Right kidney (tissue), 1 donor: ENCODE measurements at regions not wholly inside any gene's neighbourhood (a gene's known extent, or its start where the extent isn't known, plus 50 kb on each side); places are given as distances from the start of the nearest gene placed in this dataset.

Experiments used
- DNase-seq: peaks from one replicate; pipeline ENCODE4 v3.0.0-alpha.2; 2016

GRCh38 chr9:96087669-96088299 lies 212.3 kb downstream of the ERCC6L2 start:
- peak; percentile 66 for DNase-seq

GRCh38 chr9:96086936-96087571 lies 211.6 kb downstream of the ERCC6L2 start:
- DNase-seq, result no peak

DNA sequence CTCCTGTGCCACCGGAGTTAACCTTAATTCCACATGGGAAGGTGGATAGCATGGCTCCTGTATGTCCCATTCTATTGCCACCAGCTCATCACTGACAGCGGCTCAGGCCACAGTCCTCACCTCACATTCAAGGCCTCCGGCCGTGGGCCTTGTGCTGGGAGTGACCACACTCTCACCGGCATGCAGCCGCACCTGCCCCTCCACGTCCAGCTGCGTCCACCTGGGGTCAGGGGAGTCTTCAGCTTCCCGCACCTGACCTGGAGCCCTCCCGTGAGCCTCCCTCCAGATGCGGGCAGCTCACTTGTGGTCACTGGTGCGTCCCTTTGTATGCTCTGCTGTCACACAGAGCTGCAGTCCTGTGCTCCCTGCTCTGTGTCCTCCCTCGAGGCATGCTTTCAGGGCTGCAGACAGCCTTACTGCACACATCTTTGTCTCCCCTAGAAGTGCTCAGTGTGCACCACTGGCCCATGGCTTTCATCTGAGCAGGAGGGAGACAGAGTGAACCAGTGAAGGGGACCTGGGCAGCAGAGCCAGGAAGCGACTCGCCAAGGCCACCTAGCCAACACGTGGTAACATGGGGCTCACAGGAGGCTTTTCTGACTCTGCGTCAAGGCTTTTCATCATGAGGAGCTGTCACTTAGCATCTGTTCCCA lies 210.1 kb downstream of the ERCC6L2 start:
- DNase-seq, result peak; percentile 49

DNA sequence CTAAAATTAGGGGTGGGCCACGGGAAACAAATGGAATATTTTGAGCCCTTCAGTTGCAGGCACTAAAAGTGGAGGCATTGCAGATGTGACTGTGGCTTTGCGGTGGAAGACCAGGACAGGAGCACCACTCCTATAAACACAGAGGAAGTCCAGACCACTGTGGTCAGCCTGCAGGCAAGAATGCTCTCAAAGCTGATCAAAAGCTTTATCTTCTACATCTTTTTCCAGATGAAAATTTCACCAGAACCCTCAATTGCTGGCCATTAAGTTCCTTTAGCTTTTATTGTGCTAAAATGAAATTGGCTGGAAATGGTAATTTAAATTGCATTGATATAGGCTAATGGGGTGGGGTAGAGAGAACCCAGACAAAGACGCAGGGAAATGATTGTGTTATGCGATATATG lies 208.8 kb downstream of the ERCC6L2 start:
- no peak for DNase-seq

GRCh38 chr9:96082516-96083232 lies 207.2 kb downstream of the ERCC6L2 start:
- DNase-seq, result no peak

DNA sequence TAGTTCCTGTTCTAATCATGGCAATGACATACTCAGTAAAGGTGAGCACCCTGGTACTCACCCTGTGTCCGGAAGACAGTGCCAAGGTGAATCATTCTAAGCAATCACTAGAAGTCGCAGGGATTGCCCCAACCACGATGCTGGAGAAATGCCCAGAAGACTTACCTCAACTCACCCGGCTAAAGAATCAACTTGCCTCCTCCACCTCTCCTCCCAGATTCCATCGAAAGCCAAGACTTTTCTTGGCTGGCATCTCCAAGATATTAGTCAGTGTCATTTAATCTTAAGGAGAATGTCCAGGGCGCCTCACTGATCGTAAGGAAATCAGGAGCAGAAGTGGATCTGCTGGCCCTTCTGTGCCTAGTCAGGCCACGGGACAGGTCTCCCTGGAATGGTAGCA lies 204.9 kb downstream of the ERCC6L2 start:
- DNase-seq, result no peak

GRCh38 chr9:96079779-96080178 lies 204.3 kb downstream of the ERCC6L2 start:
- no peak for DNase-seq

- DNase-seq, result no peak
Observed at GRCh38 chr9:96078897-96079490, 203.5 kb downstream of the ERCC6L2 start.

DNA sequence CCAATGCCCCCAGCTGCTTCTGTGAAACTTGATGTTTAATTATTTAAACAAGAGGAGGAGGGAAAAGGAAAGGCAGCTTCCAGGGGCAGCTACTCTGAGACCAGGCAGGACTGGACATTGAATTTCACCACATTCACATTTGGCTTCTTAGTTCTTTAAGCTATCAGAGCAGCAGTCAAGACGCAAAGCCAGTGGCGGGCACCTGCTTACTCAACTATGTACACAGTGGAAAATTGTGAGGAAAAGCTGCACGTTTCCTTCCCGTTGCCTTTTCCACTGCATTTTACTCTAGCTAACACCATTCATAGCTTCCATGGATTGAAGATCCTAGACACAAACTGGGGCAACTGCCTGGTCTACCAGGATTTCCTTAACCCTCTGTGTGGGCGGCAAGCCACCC lies 200.3 kb downstream of the ERCC6L2 start:
- no peak for DNase-seq

- no peak for DNase-seq
Observed at GRCh38 chr9:96075111-96075510, 199.6 kb downstream of the ERCC6L2 start.

- no peak for DNase-seq
Observed at GRCh38 chr9:96073531-96074480, 198.3 kb downstream of the ERCC6L2 start.

GRCh38 chr9:96072930-96073329 lies 197.4 kb downstream of the ERCC6L2 start:
- no peak for DNase-seq

DNA sequence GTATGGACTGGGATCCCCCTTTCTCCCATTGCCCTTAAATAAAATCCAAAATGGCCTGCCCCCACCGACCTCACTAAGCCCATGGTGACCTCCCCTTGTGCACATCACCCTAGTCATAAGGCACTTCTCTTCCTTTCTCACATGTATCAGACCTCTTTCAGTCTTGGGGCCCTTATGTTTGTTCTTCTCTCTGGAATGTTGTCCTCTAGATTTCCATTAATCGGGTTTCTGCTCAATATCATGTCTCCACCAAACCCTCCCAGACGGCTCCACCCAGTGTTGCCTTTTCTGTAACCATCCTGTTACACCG lies 196.3 kb downstream of the ERCC6L2 start:
- DNase-seq, result no peak

- no peak for DNase-seq
Observed at GRCh38 chr9:96071076-96071814, 195.8 kb downstream of the ERCC6L2 start.

DNA sequence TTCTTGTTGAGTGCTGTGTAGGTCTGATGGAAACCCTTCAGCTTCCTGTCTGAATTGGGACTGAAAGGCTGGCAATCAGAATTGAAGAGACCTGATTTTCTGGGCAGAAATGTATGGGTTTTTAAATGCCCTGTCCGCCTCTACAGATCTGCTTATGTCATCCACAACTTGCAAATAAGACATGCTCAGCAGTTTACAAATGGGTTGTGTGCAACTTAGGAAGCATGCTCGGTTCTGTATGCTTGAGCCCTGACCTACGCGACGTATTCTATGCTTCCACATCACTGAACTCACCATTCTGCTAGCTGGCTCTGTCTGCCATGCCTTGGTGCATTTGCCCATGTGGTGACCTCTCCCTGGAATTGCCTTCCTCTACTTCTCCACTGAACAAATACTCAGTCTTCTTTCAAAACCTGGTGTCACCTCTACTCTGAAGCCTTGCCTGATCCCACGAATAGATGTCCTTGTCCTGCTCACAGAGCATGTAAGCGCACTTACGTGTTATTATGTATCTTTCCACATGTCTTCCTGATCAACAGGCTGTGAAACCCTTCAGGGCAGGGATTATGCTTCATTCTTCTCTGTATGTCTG lies 194.2 kb downstream of the ERCC6L2 start:
- no peak for DNase-seq

DNA sequence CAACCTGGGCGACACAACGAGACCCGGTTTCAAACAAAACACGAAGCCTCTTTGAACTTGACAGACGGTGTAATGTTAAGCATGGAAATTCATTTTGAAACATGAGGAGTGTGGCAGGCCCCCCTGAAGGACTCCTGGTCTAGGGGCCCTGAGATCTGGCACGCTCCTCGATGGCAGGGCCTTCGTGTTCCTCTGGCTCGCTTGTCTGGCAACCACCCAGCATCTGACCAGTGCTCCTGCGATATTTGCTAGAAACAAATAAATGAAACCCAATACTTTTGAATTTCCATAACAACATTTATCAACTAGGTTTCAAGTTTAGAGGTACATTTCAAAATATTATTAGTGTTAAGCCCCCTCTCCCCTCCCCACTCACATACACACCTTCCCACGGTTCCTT lies 193.0 kb downstream of the ERCC6L2 start:
- DNase-seq, result no peak

DNA sequence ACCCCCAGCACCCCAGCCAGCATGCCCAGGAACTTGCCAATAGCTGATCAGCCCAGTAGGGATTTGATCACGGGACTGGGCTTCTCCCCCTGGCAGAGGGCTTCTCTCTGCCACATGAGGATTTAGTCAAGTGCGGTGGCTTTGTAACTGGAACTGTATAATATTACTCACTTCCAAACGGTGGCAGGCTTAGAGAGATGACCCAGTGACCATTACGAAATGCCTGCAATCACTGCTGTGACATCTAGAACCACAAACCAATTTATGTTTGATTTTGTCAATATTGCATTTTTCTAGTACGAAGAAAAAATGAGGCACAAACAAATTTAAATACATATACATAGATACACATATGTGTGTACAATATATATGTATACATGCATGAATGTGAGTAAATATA lies 192.1 kb downstream of the ERCC6L2 start:
- DNase-seq, result no peak

GRCh38 chr9:96067004-96067403 lies 191.5 kb downstream of the ERCC6L2 start:
- no peak for DNase-seq

GRCh38 chr9:96065482-96066251 lies 190.2 kb downstream of the ERCC6L2 start:
- no peak for DNase-seq
